ENCODE measurements at regions not wholly inside any gene's neighbourhood (a gene's known extent, or its start where the extent isn't known, plus 50 kb on each side); places are given as distances from the start of the nearest gene placed in this dataset.

DNA sequence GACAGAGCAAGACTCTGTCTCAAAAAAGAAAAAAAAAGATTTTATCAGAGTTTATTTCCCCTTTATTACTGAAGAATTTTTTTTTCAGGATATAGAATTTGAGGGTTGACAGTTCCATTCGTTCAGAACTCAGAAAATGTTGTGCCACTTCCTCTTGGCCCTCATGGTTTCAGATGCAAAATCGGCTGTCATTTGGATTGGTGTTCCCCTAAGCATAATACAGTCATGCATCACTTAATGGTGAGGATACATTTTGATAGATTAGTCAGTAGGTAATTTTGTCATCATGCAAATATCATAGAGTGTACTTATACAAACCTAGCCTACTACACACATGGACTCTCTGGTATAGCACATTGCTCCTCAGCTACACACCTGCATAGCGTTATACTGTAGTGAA lies 263.9 kb upstream of the RTL1 start:
- no peak overlapping the region for H3K27ac ChIP-seq
- H3K9me3 ChIP-seq: no peaks in the 10 kb centered on the region
- H3K4me1 ChIP-seq: no peaks in the 10 kb centered on the region
- no peak for DNase-seq (ENCODE audit: extremely low spot score in 2 of 2)
- no peak overlapping the region for H3K4me3 ChIP-seq
- no peaks in the 10 kb centered on the region for H3K27me3 ChIP-seq
- no peak for TF ChIP-seq POLR2AphosphoS5 (IDR thresholded peaks at IDR 0.05; ENCODE audit: insufficient read depth in 1 of 2, low read depth in 1 of 2)
- TF ChIP-seq, protein P1, sequence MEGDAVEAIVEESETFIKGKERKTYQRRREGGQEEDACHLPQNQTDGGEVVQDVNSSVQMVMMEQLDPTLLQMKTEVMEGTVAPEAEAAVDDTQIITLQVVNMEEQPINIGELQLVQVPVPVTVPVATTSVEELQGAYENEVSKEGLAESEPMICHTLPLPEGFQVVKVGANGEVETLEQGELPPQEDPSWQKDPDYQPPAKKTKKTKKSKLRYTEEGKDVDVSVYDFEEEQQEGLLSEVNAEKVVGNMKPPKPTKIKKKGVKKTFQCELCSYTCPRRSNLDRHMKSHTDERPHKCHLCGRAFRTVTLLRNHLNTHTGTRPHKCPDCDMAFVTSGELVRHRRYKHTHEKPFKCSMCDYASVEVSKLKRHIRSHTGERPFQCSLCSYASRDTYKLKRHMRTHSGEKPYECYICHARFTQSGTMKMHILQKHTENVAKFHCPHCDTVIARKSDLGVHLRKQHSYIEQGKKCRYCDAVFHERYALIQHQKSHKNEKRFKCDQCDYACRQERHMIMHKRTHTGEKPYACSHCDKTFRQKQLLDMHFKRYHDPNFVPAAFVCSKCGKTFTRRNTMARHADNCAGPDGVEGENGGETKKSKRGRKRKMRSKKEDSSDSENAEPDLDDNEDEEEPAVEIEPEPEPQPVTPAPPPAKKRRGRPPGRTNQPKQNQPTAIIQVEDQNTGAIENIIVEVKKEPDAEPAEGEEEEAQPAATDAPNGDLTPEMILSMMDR (IDR thresholded peaks at IDR 0.05): no peak
- no peak for TF ChIP-seq POLR2A (IDR thresholded peaks at IDR 0.05)
- intact Hi-C loops (cut with DNase I): no loop called here
- H3K36me3 ChIP-seq: no peaks in the 10 kb centered on the region

DNA sequence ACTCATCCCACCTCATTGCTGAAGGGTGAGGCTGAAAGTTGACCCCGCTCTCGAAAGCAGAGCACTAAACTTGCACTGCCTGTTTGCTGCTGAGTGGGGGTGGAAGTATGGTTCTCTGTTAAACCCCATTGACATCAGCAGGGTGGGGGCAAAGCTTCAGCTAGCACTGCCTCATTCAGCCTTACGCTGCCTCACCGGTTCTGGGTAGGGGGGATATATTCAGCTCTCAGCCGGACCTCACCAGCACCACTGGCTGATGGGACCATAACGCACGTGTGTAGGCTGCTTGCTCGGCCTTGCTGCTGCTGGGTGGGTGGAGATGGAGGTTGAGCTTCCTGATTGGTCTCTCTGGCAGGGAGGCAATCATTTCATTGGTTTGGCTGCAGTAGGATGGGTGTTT lies 265.7 kb upstream of the RTL1 start:
- H3K4me3 ChIP-seq: no peak overlapping the region
- no peak for DNase-seq (ENCODE audit: extremely low spot score in 2 of 2)
- H3K36me3 ChIP-seq: no peaks in the 10 kb centered on the region
- H3K27ac ChIP-seq: no peak overlapping the region
- no peaks in the 10 kb centered on the region for H3K4me1 ChIP-seq
- no peak for TF ChIP-seq POLR2A (IDR thresholded peaks at IDR 0.05)
- no peak for TF ChIP-seq POLR2AphosphoS5 (IDR thresholded peaks at IDR 0.05; ENCODE audit: insufficient read depth in 1 of 2, low read depth in 1 of 2)
- TF ChIP-seq, protein P1 (IDR thresholded peaks at IDR 0.05): no peak
- no peaks in the 10 kb centered on the region for H3K27me3 ChIP-seq
- intact Hi-C loops (cut with DNase I): no loop called here
- no peaks in the 10 kb centered on the region for H3K9me3 ChIP-seq

DNA sequence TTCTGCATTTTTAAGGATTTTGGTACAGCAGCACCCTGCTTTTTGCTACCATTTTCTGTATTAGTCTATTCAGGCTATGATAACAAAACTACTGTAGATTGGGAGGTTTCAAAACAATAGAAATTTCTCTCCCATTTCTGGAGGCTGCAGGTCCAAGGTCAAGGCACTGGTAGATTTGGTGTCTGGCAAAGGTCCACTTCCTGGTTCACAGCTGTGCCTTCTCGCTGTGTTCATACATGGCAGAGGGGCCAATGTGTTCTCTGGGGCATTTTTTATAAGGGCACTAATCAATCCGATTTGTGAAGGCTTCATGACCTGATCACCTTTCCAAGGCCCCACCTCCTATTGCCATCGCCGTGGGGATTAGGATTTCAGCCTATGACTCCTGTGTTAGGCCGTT lies 268.1 kb upstream of the RTL1 start:
- H3K27ac ChIP-seq: no peak overlapping the region
- TF ChIP-seq, protein P1 (IDR thresholded peaks at IDR 0.05): no peak
- TF ChIP-seq POLR2A (IDR thresholded peaks at IDR 0.05) (no peak), POLR2AphosphoS5 (IDR thresholded peaks at IDR 0.05; ENCODE audit: insufficient read depth in 1 of 2, low read depth in 1 of 2) (no peak)
- H3K27me3 ChIP-seq: no peaks in the 10 kb centered on the region
- intact Hi-C loops (cut with DNase I): no loop called here
- no peak overlapping the region for H3K4me3 ChIP-seq
- H3K9me3 ChIP-seq: no peaks in the 10 kb centered on the region
- no peak for DNase-seq (ENCODE audit: extremely low spot score in 2 of 2)
- no peaks in the 10 kb centered on the region for H3K36me3 ChIP-seq
- H3K4me1 ChIP-seq: no peaks in the 10 kb centered on the region

DNA sequence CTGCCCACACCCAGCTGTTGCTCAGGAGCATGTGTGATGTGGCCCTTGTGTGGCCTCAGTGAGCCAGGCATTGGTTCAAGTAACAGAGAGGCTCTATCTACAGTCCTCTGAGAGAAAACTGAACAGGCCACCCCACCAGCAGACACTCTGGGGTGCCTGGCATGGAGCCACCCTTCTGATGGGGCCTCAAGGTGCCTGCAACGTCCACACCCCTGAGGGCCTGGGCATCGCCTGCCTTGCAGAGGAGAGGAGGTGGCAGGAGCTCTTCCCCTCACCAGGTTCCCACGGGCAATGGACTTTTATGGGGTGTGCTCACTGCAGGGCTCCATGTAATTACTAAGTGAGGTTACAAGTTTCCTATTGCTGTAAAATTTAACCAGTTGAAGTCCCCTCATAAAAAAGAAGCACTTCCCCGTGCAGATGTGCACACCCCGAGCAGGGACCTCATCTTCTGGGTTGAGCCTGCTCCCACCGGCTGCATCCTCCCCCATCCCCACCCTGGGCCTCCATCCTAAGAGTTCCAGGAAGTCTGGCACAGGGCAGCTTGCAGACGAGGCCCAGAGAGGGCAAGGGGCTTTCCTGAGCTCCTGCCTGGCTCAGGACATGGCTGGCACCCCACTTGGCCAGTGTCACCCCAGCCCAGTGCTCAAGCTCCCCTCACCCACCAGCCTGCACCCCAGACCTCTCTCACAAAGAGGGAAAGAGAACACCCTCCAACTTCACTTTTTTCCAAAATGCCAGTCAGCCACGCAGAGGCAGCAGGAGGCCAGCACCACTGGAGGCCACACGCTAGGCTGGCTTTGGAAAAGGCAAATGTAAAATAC lies 270.4 kb upstream of the RTL1 start:
- H3K4me1 ChIP-seq: no peaks in the 10 kb centered on the region
- no peaks in the 10 kb centered on the region for H3K36me3 ChIP-seq
- intact Hi-C loops (cut with DNase I): no loop called here

DNA sequence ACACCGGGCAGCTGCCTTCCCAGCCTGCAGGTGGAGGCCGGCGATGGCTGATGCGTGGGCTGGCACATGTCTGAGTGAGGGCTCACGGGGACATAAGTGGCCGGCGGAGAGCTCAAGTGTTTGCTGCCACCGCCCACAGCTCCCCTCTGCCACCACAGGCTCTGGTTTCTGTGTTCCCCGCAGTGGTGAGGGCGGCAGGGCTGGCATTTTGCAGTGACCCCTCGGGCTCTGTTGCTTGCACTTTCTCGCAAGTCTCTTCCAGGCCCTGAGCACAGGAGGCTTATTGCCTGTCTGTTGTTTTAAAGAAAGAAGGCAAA lies 271.0 kb upstream of the RTL1 start:
- Histone ChIP-seq H3K4me1 (no peaks in the 10 kb centered on the region), H3K4me3 (no peak overlapping the region), H3K36me3 (no peaks in the 10 kb centered on the region), H3K9me3 (no peaks in the 10 kb centered on the region), H3K27me3 (no peaks in the 10 kb centered on the region), H3K27ac (no peak overlapping the region)
- intact Hi-C loops (cut with DNase I): no loop called here
- TF ChIP-seq POLR2A (IDR thresholded peaks at IDR 0.05) (no peak), POLR2AphosphoS5 (IDR thresholded peaks at IDR 0.05; ENCODE audit: insufficient read depth in 1 of 2, low read depth in 1 of 2) (no peak)
- TF ChIP-seq, protein P1 (IDR thresholded peaks at IDR 0.05): no peak
- peak in 1 of 2 donors; percentile 40 for DNase-seq (ENCODE audit: extremely low spot score in 2 of 2)

More for the DNA sequence above, 270.4 kb upstream of the RTL1 start:
- Histone ChIP-seq H3K9me3 (no peaks in the 10 kb centered on the region), H3K27me3 (no peaks in the 10 kb centered on the region), H3K4me3 (no peak overlapping the region), H3K27ac (no peak overlapping the region)
- TF ChIP-seq POLR2AphosphoS5 (IDR thresholded peaks at IDR 0.05; ENCODE audit: insufficient read depth in 1 of 2, low read depth in 1 of 2) (no peak), POLR2A (IDR thresholded peaks at IDR 0.05) (no peak)
- TF ChIP-seq, protein P1 (IDR thresholded peaks at IDR 0.05): no peak
- peak; percentile 69 to 81 for DNase-seq (ENCODE audit: extremely low spot score in 2 of 2)

Data from vagina (tissue), 2 donors.